K562 (cell line): ENCODE measurements at regions not wholly inside any gene's neighbourhood (a gene's known extent, or its start where the extent isn't known, plus 50 kb on each side); places are given as distances from the start of the nearest gene placed in this dataset.

Experiments used
- ATAC-seq: fragments of 200-7000 bp; cut with Tn5 transposase; 3 replicates; pipeline ENCODE4 v1.9.1; 2020; ENCODE audit warnings: moderate library complexity
- BruUV-seq: library from RNA; stranded (reverse); fragments of 400-500 nt; replicated peaks from 2 replicates; lab custom pipeline; 2021; lab: Mats Ljungman, UMichigan
- CTCF ChIA-PET: fragments of 300-600 bp; formaldehyde crosslinking; extraction: SDS; loops from one replicate; lab custom pipeline; 2021; ENCODE audit warnings: low intra/inter-chr PET ratio; lab: Yijun Ruan, JAX
- POLR2A ChIA-PET: fragments of 300-600, 350-650 bp; sonication (Branson Sonifier 250); formaldehyde crosslinking; extraction: SDS; loops from one replicate; lab custom pipeline; 2021; ENCODE audit warnings: antibody characterized with exemption, inconsistent platforms; lab: Yijun Ruan, JAX
- DNase-seq, 4 experiments: peaks; one replicate each; pipeline versions ENCODE4 v3.0.0 to v3.0.0-alpha.2; 2011 to 2018; ENCODE audit warnings: low spot score in 3 of 4, mixed read lengths in 3 of 4; ENCODE audit errors: extremely low read depth in 1 of 4
- FAIRE-seq: peaks from 2 replicates; lab custom pipeline; 2011; peaks lifted over from hg19 to GRCh38; lab: Jason Lieb, UNC
- H2AFZ ChIP-seq: 2 replicates; pipeline ENCODE4 v1.6.0; 2011; ENCODE audit warnings: low read depth, low read length, control low read depth, inconsistent platforms
- H3K27ac ChIP-seq: fragments of 200-600 bp; 3 replicates; pipeline ENCODE4 v1.8.0; 2011; ENCODE audit warnings: low read depth, mild to moderate bottlenecking, control low read depth, inconsistent platforms, low read length, moderate library complexity, mixed read lengths; ENCODE audit errors: extremely low read depth
- H3K27me3 ChIP-seq, 2 experiments: fragments of 300-600 bp in 1 of 2; 2 replicates in 1 of 2; 3 replicates in 1 of 2; pipeline versions ENCODE4 v1.6.0 to v1.8.0; 2011; ENCODE audit warnings: inconsistent platforms in 2 of 2, low read length in 2 of 2, mild to moderate bottlenecking in 1 of 2, mixed read lengths in 1 of 2, moderate library complexity in 1 of 2; ENCODE audit not compliant: control insufficient read depth in 2 of 2, insufficient read depth in 2 of 2
- H3K36me3 ChIP-seq: fragments of 300-600 bp; 3 replicates; pipeline ENCODE4 v1.8.0; 2011; ENCODE audit warnings: mild to moderate bottlenecking, low read length, inconsistent platforms; ENCODE audit not compliant: control insufficient read depth, insufficient read depth
- H3K4me1 ChIP-seq, 2 experiments: fragments of 200-600 bp in 1 of 2; replicated peaks in 1 of 2; 2 replicates in 1 of 2; 3 replicates in 1 of 2; pipeline versions ENCODE4 v1.5.1 to v1.8.0; 2011; ENCODE audit warnings: inconsistent platforms in 2 of 2, low read length in 2 of 2, mild to moderate bottlenecking in 1 of 2, mixed read lengths in 1 of 2, moderate library complexity in 1 of 2; ENCODE audit not compliant: control insufficient read depth in 2 of 2, insufficient read depth in 2 of 2
- H3K4me2 ChIP-seq: 2 replicates; pipeline ENCODE4 v1.6.1; 2011; ENCODE audit warnings: low read length, control low read depth, inconsistent platforms, mixed read lengths; ENCODE audit not compliant: insufficient read depth
- H3K4me3 ChIP-seq: fragments of 200-600 bp; sonication (generic), shearing (Covaris generic); 2 replicates; pipeline ENCODE4 v1.5.1; 2016; ENCODE audit warnings: control low read depth, inconsistent platforms
- H3K79me2 ChIP-seq: fragments of 200-600 bp; 3 replicates; pipeline ENCODE4 v1.8.0; 2011; ENCODE audit warnings: low read length, inconsistent platforms; ENCODE audit not compliant: control insufficient read depth, insufficient read depth
- H3K9ac ChIP-seq, 2 experiments: 2 replicates each; pipeline versions ENCODE4 v1.6.0 to v1.6.1; 2011; ENCODE audit warnings: low read depth in 2 of 2, low read length in 2 of 2, control low read depth in 1 of 2, inconsistent platforms in 1 of 2, mild to moderate bottlenecking in 1 of 2, mixed read lengths in 1 of 2; ENCODE audit not compliant: insufficient read depth in 1 of 2
- H3K9me1 ChIP-seq: one replicate; pipeline ENCODE4 v1.6.0; 2011; ENCODE audit warnings: inconsistent platforms, mild to moderate bottlenecking, low read length, moderate library complexity; ENCODE audit not compliant: control insufficient read depth, insufficient read depth
- H3K9me3 ChIP-seq: replicated peaks from 2 replicates; pipeline ENCODE4 v1.5.1; 2011; ENCODE audit warnings: low read depth, low read length, inconsistent platforms; ENCODE audit not compliant: control insufficient read depth, insufficient read depth
- H4K20me1 ChIP-seq: replicated peaks from 2 replicates; pipeline ENCODE4 v1.6.1; 2011; ENCODE audit warnings: low read length, inconsistent platforms, mixed read lengths; ENCODE audit not compliant: control insufficient read depth, insufficient read depth
- ARID3A ChIP-seq: IDR thresholded peaks from 2 replicates; pipeline ENCODE4 v1.6.1; 2012; ENCODE audit warnings: low read depth, low read length, improper control_type of control experiment, borderline replicate concordance
- E2F5 ChIP-seq: sonication (generic); formaldehyde crosslinking; IDR thresholded peaks from 2 replicates; pipeline ENCODE4 v1.8.0; 2022; ENCODE audit warnings: mild to moderate bottlenecking, missing genetic modification reagents
- HMG20A ChIP-seq: fragments of 450-650 bp; formaldehyde crosslinking; conservative IDR thresholded peaks from 2 replicates; pipeline ENCODE4 v1.4.0; 2020; ENCODE audit warnings: mild to moderate bottlenecking, mixed read lengths
- KLF10 ChIP-seq: fragments of 250-450 bp; sonication (Bioruptor Pico); IDR thresholded peaks from 2 replicates; pipeline ENCODE4 v1.6.1; 2021; ENCODE audit warnings: matching md5 sums
- NRF1 ChIP-seq, 2 experiments: fragments of 450-650 bp; IDR thresholded peaks in 1 of 2; conservative IDR thresholded peaks in 1 of 2; 2 replicates each; pipeline ENCODE4 v1.6.1; 2014; ENCODE audit warnings: mild to moderate bottlenecking in 2 of 2
- RBM22 ChIP-seq: fragments of 200-400 bp; formaldehyde crosslinking; IDR thresholded peaks from 2 replicates; pipeline ENCODE4 v1.6.1; 2018; ENCODE audit warnings: low read length, low read depth; ENCODE audit not compliant: poor library complexity, severe bottlenecking
- RREB1 ChIP-seq: fragments of 250-450 bp; sonication (Bioruptor Pico); IDR thresholded peaks from 2 replicates; pipeline ENCODE4 v1.4.0; 2020
- SFPQ ChIP-seq: fragments of 200-400 bp; formaldehyde crosslinking; IDR thresholded peaks from 2 replicates; pipeline ENCODE4 v1.6.1; 2017; ENCODE audit warnings: mild to moderate bottlenecking, low read depth, low read length, moderate library complexity
- SMAD2 ChIP-seq: fragments of 150-350 bp; IDR thresholded peaks from 2 replicates; pipeline ENCODE4 v1.6.1; 2014; ENCODE audit warnings: low read depth, mild to moderate bottlenecking, low read length
- ZNF398 ChIP-seq: fragments of 250-450 bp; sonication (Bioruptor Pico); IDR thresholded peaks from 2 replicates; pipeline ENCODE4 v1.8.0; 2021; ENCODE audit warnings: moderate library complexity, mild to moderate bottlenecking, inconsistent platforms
- WGBS: fragments of 100-300 bp; shearing (Covaris generic); methylation state at CpG from one replicate; pipeline ENCODE4 v1.1.6; 2016; ENCODE audit warnings: low coverage, mixed read lengths; ENCODE audit not compliant: insufficient coverage; ENCODE audit errors: missing lambda C conversion rate; 5-methylcytosine and 5-hydroxymethylcytosine counted together
- in situ Hi-C: fragments of 300-500 bp; cut with MboI; formaldehyde crosslinking; loops from 4 replicates; pipeline ENCODE4 v1.15.0; 2018; ENCODE audit warnings: inconsistent platforms, mixed read lengths
- intact Hi-C: fragments of 100-400 bp; cut with micrococcal nuclease; formaldehyde crosslinking; loops from 2 replicates; pipeline ENCODE4 v1.14.2; 2022

GRCh38 chr13:106260352-106260751 lies 275.1 kb downstream of the EFNB2 start:
- H3K27me3 ChIP-seq: no peaks in the 10 kb centered on the region
- no peaks in the 10 kb centered on the region for H3K4me1 ChIP-seq
- H3K4me3 ChIP-seq: no peak overlapping the region
- in situ Hi-C loops: no loop called here
- POLR2A ChIA-PET: no interaction called here
- no peak overlapping the region for H2AFZ ChIP-seq
- no peaks in the 10 kb centered on the region for H3K9me1 ChIP-seq
- DNase-seq (no peak), ATAC-seq (no peak), FAIRE-seq (no peak)
- intact Hi-C loops: no loop called here
- under 1% methylated on average over 14 of the region's 20 CpGs for WGBS
- H3K79me2 ChIP-seq: no peaks in the 10 kb centered on the region
- H3K4me2 ChIP-seq: no peak overlapping the region
- no peak overlapping the region for H3K27ac ChIP-seq
- H3K36me3 ChIP-seq: no peaks in the 10 kb centered on the region
- H3K9me3 ChIP-seq: no peaks in the 10 kb centered on the region
- CTCF ChIA-PET: no interaction called here
- BruUV-seq: no TSS peak
- no peaks in the 10 kb centered on the region for H4K20me1 ChIP-seq
- no peak overlapping the region for H3K9ac ChIP-seq
- TF ChIP-seq SFPQ (no peak), E2F5 (CRISPR knock-in tag) (no peak), ARID3A (no peak), RREB1 (CRISPR knock-in tag) (no peak), RBM22 (no peak), ZNF398 (CRISPR knock-in tag) (no peak), NRF1 (conservative IDR thresholded peaks at IDR 0.05 in 1 of 2, IDR thresholded peaks at IDR 0.05 in 1 of 2) (no peak), KLF10 (CRISPR knock-in tag) (no peak), SMAD2 (no peak), HMG20A (CRISPR knock-in tag) (no peak)
